Esophagus muscularis mucosa (tissue), 3 donors: ENCODE measurements at regions not wholly inside any gene's neighbourhood (a gene's known extent, or its start where the extent isn't known, plus 50 kb on each side); places are given as distances from the start of the nearest gene placed in this dataset.

Source experiments
- POLR2AphosphoS5 ChIP-seq, 2 donors: sonication (generic); formaldehyde crosslinking; IDR thresholded peaks; one replicate each; pipeline ENCODE4 v1.6.1; 2017; ENCODE audit warnings: antibody characterized with exemption in 2 of 2
- TF ChIP-seq, protein P1 (sequence below), 3 experiments: fragments of 200-600 bp in 2 of 3; fragments of 450-650 bp in 1 of 3; sonication (generic) in 2 of 3; IDR thresholded peaks; one replicate each; pipeline ENCODE4 v1.5.1; 2017 to 2019; ENCODE audit warnings: antibody characterized with exemption in 3 of 3, mild to moderate bottlenecking in 2 of 3, moderate library complexity in 1 of 3

DNA sequence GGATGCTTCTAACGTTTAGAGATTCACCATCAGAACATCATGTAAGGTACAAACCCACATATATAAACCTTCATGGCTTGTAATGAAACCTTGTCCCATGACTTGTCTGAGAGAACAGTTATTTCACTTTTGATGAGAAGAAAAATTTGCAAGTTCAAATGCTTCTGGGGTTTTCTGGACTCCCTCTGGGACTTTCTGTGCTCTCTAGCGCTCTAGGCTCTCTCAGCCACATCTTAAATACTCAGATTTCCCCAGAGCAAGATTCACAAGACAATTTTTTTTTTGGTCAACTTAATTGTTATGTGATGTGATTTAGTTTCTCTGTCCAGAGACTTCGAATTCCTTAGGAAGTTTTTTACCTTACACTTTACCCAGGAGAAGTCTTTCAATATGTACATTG, 282.8 kb upstream of the EDNRB start:
- TF ChIP-seq, protein P1, sequence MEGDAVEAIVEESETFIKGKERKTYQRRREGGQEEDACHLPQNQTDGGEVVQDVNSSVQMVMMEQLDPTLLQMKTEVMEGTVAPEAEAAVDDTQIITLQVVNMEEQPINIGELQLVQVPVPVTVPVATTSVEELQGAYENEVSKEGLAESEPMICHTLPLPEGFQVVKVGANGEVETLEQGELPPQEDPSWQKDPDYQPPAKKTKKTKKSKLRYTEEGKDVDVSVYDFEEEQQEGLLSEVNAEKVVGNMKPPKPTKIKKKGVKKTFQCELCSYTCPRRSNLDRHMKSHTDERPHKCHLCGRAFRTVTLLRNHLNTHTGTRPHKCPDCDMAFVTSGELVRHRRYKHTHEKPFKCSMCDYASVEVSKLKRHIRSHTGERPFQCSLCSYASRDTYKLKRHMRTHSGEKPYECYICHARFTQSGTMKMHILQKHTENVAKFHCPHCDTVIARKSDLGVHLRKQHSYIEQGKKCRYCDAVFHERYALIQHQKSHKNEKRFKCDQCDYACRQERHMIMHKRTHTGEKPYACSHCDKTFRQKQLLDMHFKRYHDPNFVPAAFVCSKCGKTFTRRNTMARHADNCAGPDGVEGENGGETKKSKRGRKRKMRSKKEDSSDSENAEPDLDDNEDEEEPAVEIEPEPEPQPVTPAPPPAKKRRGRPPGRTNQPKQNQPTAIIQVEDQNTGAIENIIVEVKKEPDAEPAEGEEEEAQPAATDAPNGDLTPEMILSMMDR (IDR thresholded peaks at IDR 0.05): no peak
- no peak for TF ChIP-seq POLR2AphosphoS5 (IDR thresholded peaks at IDR 0.05)
